Esophagus muscularis mucosa (tissue), 4 donors: ENCODE measurements at regions not wholly inside any gene's neighbourhood (a gene's known extent, or its start where the extent isn't known, plus 50 kb on each side); places are given as distances from the start of the nearest gene placed in this dataset.

Experiments used
- DNase-seq: peaks from one replicate; pipeline ENCODE4 v3.0.0-alpha.2; 2017; ENCODE audit errors: extremely low spot score
- H3K27ac ChIP-seq, 4 donors: fragments of 200-600 bp; sonication (generic); replicated peaks in 1 of 4; 1 replicate in 3 of 4; 2 replicates in 1 of 4; pipeline ENCODE4 v1.5.1; 2016 to 2019; ENCODE audit warnings: mild to moderate bottlenecking in 1 of 4
- H3K27me3 ChIP-seq, 4 donors: fragments of 200-600 bp; sonication (generic); one replicate each; pipeline versions ENCODE4 v1.5.1 to v1.6.0; 2016 to 2019
- H3K36me3 ChIP-seq, 4 donors: fragments of 200-600 bp; sonication (generic); one replicate each; pipeline ENCODE4 v1.5.1; 2016 to 2019
- H3K4me1 ChIP-seq, 4 donors: fragments of 200-600 bp; sonication (generic); one replicate each; pipeline ENCODE4 v1.5.1; 2016 to 2019
- H3K4me3 ChIP-seq, 4 donors: fragments of 200-600 bp; sonication (generic); 1 replicate in 2 of 4; 2 replicates in 2 of 4; pipeline ENCODE4 v1.5.1; 2016 to 2019; ENCODE audit warnings: mild to moderate bottlenecking in 4 of 4, moderate library complexity in 1 of 4
- H3K9me3 ChIP-seq, 4 donors: fragments of 200-600 bp; sonication (generic); 1 replicate in 3 of 4; 2 replicates in 1 of 4; pipeline ENCODE4 v1.5.1; 2016 to 2019
- CTCF ChIP-seq, 3 experiments: fragments of 200-600 bp in 2 of 3; fragments of 450-650 bp in 1 of 3; sonication (generic) in 2 of 3; IDR thresholded peaks; one replicate each; pipeline ENCODE4 v1.5.1; 2017 to 2019; ENCODE audit warnings: antibody characterized with exemption in 3 of 3, mild to moderate bottlenecking in 2 of 3, moderate library complexity in 1 of 3
- EP300 ChIP-seq: sonication (generic); formaldehyde crosslinking; IDR thresholded peaks from one replicate; pipeline ENCODE4 v1.6.1; 2017; ENCODE audit warnings: antibody characterized with exemption
- POLR2A ChIP-seq: fragments of 450-650 bp; IDR thresholded peaks from one replicate; pipeline ENCODE4 v1.6.1; 2017; ENCODE audit warnings: antibody characterized with exemption, moderate library complexity, mild to moderate bottlenecking, low read depth
- POLR2AphosphoS5 ChIP-seq, 2 donors: sonication (generic); formaldehyde crosslinking; IDR thresholded peaks; one replicate each; pipeline ENCODE4 v1.6.1; 2017; ENCODE audit warnings: antibody characterized with exemption in 2 of 2
- WGBS: methylation state at CpG from one replicate; pipeline ENCODE4 v1.1.5; 2018; 5-methylcytosine and 5-hydroxymethylcytosine counted together
- intact Hi-C: fragments of 100-400 bp; cut with DNase I; formaldehyde crosslinking; loops from one replicate; pipeline ENCODE4 v1.15.1; 2023

DNA sequence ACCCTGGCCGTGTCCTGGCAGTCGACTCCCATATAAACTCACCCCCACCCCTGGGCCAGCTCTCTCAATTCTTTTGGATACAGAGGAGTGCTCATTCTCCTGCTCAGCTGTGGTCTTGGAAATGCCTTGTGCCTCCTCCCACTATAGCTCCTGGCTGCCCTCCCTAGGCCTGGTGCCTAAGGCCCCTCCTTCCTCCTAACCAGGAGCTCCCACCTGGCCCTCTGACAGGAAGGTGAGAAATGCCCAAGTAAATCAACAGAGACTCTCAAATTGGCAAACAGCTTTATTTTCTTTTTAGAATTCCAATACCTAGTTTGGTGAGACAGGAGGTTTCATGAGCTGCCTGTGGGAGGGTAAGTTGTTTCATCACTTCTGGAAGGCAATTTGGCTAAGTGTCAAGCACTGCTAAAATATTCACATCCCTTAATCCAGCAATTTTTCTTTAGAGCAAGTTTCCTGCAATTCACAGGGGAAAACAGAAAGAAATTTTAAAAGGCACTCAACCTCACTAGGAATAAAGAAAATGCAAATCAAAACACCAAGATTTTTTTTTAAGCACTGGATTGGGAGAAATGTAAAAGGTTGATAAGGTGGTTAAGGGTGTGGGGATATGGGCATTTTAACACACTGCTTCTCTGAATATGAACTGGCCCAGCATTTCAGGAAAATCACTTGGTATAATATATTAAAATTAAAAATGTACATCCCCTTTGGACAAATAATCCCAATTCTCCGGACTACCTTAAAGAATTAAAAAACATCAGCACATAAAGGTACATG is 209.7 kb upstream of the ARHGAP20 start:
- Histone ChIP-seq H3K27me3 (no peaks in the 10 kb centered on the region), H3K4me3 (no peak overlapping the region), H3K4me1 (peaks cover 6 to 64% (median 59%) of the 10 kb centered on the region in 4 donors), H3K9me3 (no peaks in the 10 kb centered on the region), H3K36me3 (no peaks in the 10 kb centered on the region), H3K27ac (peak overlapping the region; percentile 75 to 79 (median 76))
- intact Hi-C loops = no loop called here
- WGBS = 41% methylated on average over 3 of the region's 3 CpGs
- TF ChIP-seq POLR2A = no peak
- no peak for TF ChIP-seq CTCF (IDR thresholded peaks at IDR 0.05)
- no peak for TF ChIP-seq EP300
- peak in 1 of 2 donors; percentile 22 for TF ChIP-seq POLR2AphosphoS5 (IDR thresholded peaks at IDR 0.05)
- no peak for DNase-seq

DNA sequence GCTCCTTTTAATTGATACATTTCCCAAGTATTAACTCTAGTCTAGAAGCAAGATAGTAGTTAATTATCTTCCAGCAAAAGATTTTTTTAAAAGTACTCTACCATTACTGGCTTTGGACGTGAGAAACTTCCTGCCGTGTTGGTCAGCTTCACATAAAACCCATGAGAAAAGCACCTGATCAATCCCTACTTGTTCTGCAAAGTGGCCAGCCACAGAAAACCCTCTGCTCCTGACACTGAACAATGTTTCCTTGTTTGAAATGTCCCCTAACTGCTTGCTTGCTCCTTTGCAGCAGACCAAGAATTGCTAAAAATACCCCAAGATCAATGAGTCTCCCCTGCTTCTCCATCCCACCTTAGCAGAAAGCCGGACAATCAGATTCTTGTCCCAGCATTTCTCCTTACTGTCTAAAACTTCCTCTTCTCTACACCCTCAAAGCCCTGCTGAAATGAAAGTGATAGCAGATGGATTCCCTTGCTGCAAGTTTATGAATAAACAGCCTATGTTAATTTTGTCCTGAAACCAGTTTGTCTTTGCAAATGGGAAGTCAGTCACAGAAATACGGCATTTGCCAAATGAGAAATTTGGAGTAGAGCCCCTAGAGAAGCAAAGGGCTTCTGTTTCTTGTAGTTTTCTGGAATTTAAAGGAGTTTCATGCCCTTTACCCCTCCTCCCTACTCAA is 207.1 kb upstream of the ARHGAP20 start:
- 61% methylated on average over 4 of the region's 4 CpGs for WGBS
- intact Hi-C loops = no loop called here
- Histone ChIP-seq H3K27me3 (no peaks in the 10 kb centered on the region), H3K36me3 (no peaks in the 10 kb centered on the region), H3K9me3 (no peaks in the 10 kb centered on the region), H3K4me3 (no peak overlapping the region), H3K27ac (peak overlapping the region in 1 of 4 donors; percentile 77), H3K4me1 (peaks cover 6 to 61% (median 54%) of the 10 kb centered on the region in 4 donors)
- DNase-seq = no peak
- no peak for TF ChIP-seq EP300
- TF ChIP-seq CTCF (IDR thresholded peaks at IDR 0.05) = no peak
- TF ChIP-seq POLR2AphosphoS5 (IDR thresholded peaks at IDR 0.05) = no peak
- TF ChIP-seq POLR2A = no peak

DNA sequence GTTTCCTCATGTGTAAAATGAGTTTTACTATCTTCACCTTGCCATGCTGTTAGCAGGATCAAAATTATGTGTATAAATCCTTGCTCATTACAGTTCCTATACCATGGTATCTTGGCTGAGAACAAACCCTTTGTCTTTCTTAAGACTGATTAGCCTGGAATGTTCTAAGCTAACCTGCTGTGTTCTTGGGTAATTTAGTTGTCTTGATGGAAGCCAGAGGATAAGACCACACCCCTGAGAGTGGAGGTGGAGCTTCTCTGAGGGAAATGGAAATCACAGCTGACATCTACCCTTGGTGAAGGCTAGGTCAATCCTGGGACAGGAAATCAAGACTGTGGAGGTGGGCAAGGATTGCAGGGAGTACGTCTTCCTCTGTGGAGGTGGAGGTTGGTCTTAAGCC is 206.1 kb upstream of the ARHGAP20 start:
- TF ChIP-seq CTCF (IDR thresholded peaks at IDR 0.05) = no peak
- no peak for TF ChIP-seq POLR2A
- no peak for TF ChIP-seq POLR2AphosphoS5 (IDR thresholded peaks at IDR 0.05)
- no peak for TF ChIP-seq EP300
- no peak overlapping the region for H3K4me3 ChIP-seq
- no peaks in the 10 kb centered on the region for H3K9me3 ChIP-seq
- H3K27me3 ChIP-seq = no peaks in the 10 kb centered on the region
- peaks cover 6 to 52% (median 46%) of the 10 kb centered on the region in 4 donors for H3K4me1 ChIP-seq
- no peak for DNase-seq
- peak overlapping the region in 1 of 4 donors; percentile 37 for H3K27ac ChIP-seq
- H3K36me3 ChIP-seq = no peaks in the 10 kb centered on the region
- 100% methylated on average over 1 of the region's 1 CpG for WGBS
- intact Hi-C loops = no loop called here

DNA sequence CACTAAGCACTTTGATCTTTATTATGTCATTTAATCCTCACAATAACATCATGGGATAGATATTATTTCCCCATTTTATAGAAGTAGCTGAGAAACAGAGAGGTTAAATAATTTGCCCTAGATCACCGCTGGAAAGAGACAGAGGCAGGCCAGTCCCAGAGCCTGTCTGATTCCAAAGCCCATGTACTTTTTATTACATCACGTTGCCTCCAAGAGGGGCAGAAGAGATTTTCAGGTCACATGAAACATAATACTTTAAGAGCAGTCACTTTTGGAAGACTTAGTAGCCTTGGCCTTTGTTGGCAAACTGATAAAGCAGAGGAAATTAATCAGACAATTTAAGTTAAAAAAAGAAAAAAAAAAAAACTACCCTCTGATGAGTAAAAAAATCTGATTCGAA is 200.2 kb upstream of the ARHGAP20 start:
- Histone ChIP-seq H3K27me3 (no peaks in the 10 kb centered on the region), H3K27ac (no peak overlapping the region), H3K36me3 (no peaks in the 10 kb centered on the region), H3K9me3 (no peaks in the 10 kb centered on the region), H3K4me1 (peaks cover 0 to 29% (median 28%) of the 10 kb centered on the region in 4 donors), H3K4me3 (no peak overlapping the region)
- WGBS = 83% methylated on average over 3 of the region's 3 CpGs
- intact Hi-C loops = no loop called here
- no peak for TF ChIP-seq POLR2A
- TF ChIP-seq CTCF (IDR thresholded peaks at IDR 0.05) = no peak
- no peak for TF ChIP-seq EP300
- no peak for TF ChIP-seq POLR2AphosphoS5 (IDR thresholded peaks at IDR 0.05)
- peak; percentile 12 for DNase-seq
